Mucosa of descending colon (tissue), 3 donors: ENCODE measurements at regions not wholly inside any gene's neighbourhood (a gene's known extent, or its start where the extent isn't known, plus 50 kb on each side); places are given as distances from the start of the nearest gene placed in this dataset.
"Not testable (repeated sequence)": the region's sequence is repeated elsewhere in the genome, so short reads cannot be mapped to it uniquely, and the experiment has no call there.

Experiments
- ATAC-seq: fragments of 200-7000 bp; cut with Tn5 transposase; one replicate; pipeline ENCODE4 v1.9.1; 2020; ENCODE audit warnings: mild to moderate bottlenecking, moderate library complexity
- DNase-seq, 3 donors: peaks; one replicate each; pipeline ENCODE4 v3.0.0-alpha.2; 2020
- H3K36me3 ChIP-seq: fragments of 200-600 bp; one replicate; pipeline ENCODE4 v1.8.0; 2021; ENCODE audit warnings: low read depth, mild to moderate bottlenecking
- H3K4me1 ChIP-seq: fragments of 200-600 bp; one replicate; pipeline ENCODE4 v1.8.0; 2021; ENCODE audit warnings: low read depth, mild to moderate bottlenecking
- H3K4me3 ChIP-seq: fragments of 200-600 bp; one replicate; pipeline ENCODE4 v1.8.0; 2021; ENCODE audit warnings: mild to moderate bottlenecking
- H3K9me3 ChIP-seq: fragments of 200-600 bp; one replicate; pipeline ENCODE4 v1.8.0; 2021; ENCODE audit warnings: mild to moderate bottlenecking
- intact Hi-C, 2 donors: fragments of 100-400 bp; cut with DNase I in 1 of 2; cut with micrococcal nuclease in 1 of 2; formaldehyde crosslinking; loops; one replicate each; pipeline versions ENCODE4 v1.11.0 to v1.11.1; 2022; cut with DNase I, micrococcal nuclease
- TF ChIP-seq, protein P1 (sequence below): fragments of 200-600 bp; IDR thresholded peaks from one replicate; pipeline ENCODE4 v1.8.0; 2022; ENCODE audit warnings: antibody characterized with exemption, mild to moderate bottlenecking
- donor health status: DM: no; HTN: no; CAD: no; lungs with moderate emphysema.
- donor health status: DM: no; HTN: no; CAD: no.
- donor health status: DM: no; HTN: yes; CAD: no.

DNA sequence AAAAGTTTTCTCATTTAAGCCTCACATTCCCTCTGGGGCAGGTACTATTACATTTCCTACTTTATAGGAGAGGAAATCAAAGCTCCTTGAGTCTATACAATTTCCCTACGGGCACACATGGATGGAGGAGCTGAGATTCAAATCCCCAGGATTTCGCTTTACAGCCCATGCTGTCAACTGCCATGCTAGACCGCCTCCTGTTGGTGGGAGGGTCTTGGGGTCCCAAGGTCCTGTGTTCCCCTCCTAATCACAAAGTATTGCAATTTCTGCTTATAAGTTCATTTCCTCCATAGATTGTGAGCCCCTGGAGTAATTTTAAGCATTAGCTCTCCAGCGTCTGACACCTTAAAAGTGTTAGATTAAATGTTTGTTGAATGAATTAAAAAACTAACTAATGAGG is 95.9 kb upstream of the SMARCA2 start:
- Histone ChIP-seq H3K36me3 (no peaks in the 10 kb centered on the region), H3K4me1 (no peaks in the 10 kb centered on the region), H3K9me3 (no peaks in the 10 kb centered on the region), H3K4me3 (no peak overlapping the region)
- DNase-seq (no peak), ATAC-seq (no peak)
- TF ChIP-seq, protein P1, sequence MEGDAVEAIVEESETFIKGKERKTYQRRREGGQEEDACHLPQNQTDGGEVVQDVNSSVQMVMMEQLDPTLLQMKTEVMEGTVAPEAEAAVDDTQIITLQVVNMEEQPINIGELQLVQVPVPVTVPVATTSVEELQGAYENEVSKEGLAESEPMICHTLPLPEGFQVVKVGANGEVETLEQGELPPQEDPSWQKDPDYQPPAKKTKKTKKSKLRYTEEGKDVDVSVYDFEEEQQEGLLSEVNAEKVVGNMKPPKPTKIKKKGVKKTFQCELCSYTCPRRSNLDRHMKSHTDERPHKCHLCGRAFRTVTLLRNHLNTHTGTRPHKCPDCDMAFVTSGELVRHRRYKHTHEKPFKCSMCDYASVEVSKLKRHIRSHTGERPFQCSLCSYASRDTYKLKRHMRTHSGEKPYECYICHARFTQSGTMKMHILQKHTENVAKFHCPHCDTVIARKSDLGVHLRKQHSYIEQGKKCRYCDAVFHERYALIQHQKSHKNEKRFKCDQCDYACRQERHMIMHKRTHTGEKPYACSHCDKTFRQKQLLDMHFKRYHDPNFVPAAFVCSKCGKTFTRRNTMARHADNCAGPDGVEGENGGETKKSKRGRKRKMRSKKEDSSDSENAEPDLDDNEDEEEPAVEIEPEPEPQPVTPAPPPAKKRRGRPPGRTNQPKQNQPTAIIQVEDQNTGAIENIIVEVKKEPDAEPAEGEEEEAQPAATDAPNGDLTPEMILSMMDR = no peak
- intact Hi-C loops = no loop called here

- TF ChIP-seq, protein P1 = no peak
- Histone ChIP-seq H3K9me3 (no peaks in the 10 kb centered on the region), H3K4me1 (no peaks in the 10 kb centered on the region), H3K36me3 (no peaks in the 10 kb centered on the region), H3K4me3 (no peak overlapping the region)
- intact Hi-C loops = no loop called here
- DNase-seq (no peak), ATAC-seq (no peak)
Measured at GRCh38 chr9:1920386-1920785, 94.8 kb upstream of the SMARCA2 start.

- TF ChIP-seq, protein P1 = no peak
- intact Hi-C loops = no loop called here
Measured at GRCh38 chr9:1922026-1922425, 93.1 kb upstream of the SMARCA2 start.

DNA sequence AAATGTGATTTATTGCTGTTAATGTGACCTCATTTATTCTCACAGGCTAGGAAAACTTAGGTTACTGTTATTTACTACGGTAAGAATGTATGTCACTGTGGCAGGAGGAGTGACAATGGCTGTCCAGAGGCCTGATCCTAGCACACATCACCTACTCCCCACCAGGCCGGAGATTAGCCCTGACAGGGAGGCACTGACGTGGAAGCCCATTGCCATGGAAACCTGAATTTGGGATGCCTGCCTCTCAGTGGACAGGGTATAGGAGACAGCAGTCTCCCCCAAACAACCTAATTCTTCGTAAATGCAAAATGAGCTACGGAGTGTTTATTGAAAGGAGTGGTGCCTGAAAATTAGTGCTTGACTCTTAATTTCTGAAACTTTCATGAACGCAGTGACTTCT is 87.6 kb upstream of the SMARCA2 start:
- TF ChIP-seq, protein P1 = no peak
- intact Hi-C loops = no loop called here
- Histone ChIP-seq H3K4me1 (no peaks in the 10 kb centered on the region), H3K9me3 (no peaks in the 10 kb centered on the region), H3K4me3 (no peak overlapping the region), H3K36me3 (no peaks in the 10 kb centered on the region)
- DNase-seq (no peak), ATAC-seq (no peak)

More at GRCh38 chr9:1922026-1922425, 93.1 kb upstream of the SMARCA2 start:
- DNase-seq = no peak
- H3K4me3 ChIP-seq = no peak overlapping the region
- H3K4me1 ChIP-seq = no peaks in the 10 kb centered on the region
- no peaks in the 10 kb centered on the region for H3K9me3 ChIP-seq
- H3K36me3 ChIP-seq = no peaks in the 10 kb centered on the region
- no peak for ATAC-seq

DNA sequence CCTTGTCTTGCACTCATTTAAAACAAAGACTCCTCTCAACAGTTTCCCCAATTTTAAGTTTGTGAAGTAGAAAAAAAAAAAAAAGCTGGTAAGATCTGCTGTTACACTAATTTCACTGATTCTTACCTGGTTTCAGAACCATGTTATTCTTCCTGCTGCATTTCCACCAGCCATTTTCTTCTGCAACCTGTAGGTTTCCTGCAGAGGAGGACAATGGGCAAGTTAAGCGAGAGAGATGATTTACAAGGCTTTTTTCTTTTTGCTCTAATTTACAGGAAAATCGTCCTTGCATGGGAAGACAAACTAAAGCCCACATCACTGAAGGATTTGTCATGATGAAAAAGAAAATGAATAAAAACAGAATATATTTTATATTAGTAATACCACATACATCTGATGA is 86.0 kb upstream of the SMARCA2 start:
- ATAC-seq (no peak), DNase-seq (no peak)
- no peak overlapping the region for H3K4me3 ChIP-seq
- TF ChIP-seq, protein P1 = no peak
- intact Hi-C loops = no loop called here
- no peaks in the 10 kb centered on the region for H3K9me3 ChIP-seq
- no peaks in the 10 kb centered on the region for H3K4me1 ChIP-seq
- no peaks in the 10 kb centered on the region for H3K36me3 ChIP-seq

GRCh38 chr9:1929722-1930244 is 85.4 kb upstream of the SMARCA2 start:
- intact Hi-C loops = no loop called here
- no peak for DNase-seq
- no peaks in the 10 kb centered on the region for H3K9me3 ChIP-seq
- no peak for ATAC-seq
- TF ChIP-seq, protein P1 = no peak
- no peaks in the 10 kb centered on the region for H3K4me1 ChIP-seq
- no peak overlapping the region for H3K4me3 ChIP-seq
- no peaks in the 10 kb centered on the region for H3K36me3 ChIP-seq

DNA sequence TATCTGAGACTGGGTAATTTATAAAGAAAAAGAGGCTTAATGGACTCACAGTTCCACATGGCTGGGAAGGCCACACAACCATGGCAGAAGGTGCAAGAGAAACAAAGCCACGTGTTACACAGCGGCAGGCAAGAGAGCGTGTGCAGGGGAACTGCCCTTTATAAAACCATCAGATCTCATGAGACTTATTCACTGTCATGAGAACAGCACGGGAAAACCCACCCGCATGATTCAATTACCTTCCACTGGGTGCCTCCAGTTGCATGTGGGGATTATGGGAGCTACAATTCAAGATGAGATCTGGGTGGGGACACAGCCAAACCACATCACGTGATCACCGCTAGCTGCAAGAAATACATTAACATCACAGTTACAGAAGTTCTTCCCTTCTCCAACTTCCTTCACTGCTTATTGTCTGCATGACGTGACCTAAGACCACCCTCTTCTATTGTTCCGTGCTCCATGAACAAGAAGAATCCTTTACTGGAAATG is 84.9 kb upstream of the SMARCA2 start:
- H3K9me3 ChIP-seq, intact Hi-C loops, DNase-seq, H3K4me1 ChIP-seq, H3K4me3 ChIP-seq, H3K36me3 ChIP-seq, ATAC-seq: not testable (repeated sequence)
